Naive thymus-derived CD8-positive, alpha-beta T cell (primary cell): ENCODE measurements at regions not wholly inside any gene's neighbourhood (a gene's known extent, or its start where the extent isn't known, plus 50 kb on each side); places are given as distances from the start of the nearest gene placed in this dataset.
A peak's percentile ranks its signal among the peaks of the same experiment; 100 is the strongest.
"Not testable (repeated sequence)": the region's sequence is repeated elsewhere in the genome, so short reads cannot be mapped to it uniquely, and the experiment has no call there.

Source experiments
- ATAC-seq, 2 donors: fragments of 150-1000 bp; cut with Tn5 transposase in 1 of 2; sonication (Bioruptor Pico), chemical (Tn5 transposase) in 1 of 2; 1 replicate in 1 of 2; 2 replicates in 1 of 2; pipeline ENCODE4 v1.10.0; 2021; ENCODE audit warnings: mild to moderate bottlenecking in 2 of 2, moderate library complexity in 2 of 2
- POLR2A ChIA-PET: fragments of 350-600 bp; sonication (Branson Sonifier 250); formaldehyde crosslinking; loops from one replicate; lab custom pipeline; 2021; ENCODE audit warnings: antibody characterized with exemption; lab: Charles Lee
- DNase-seq, 10 donors: peaks; one replicate each; pipeline versions ENCODE4 v3.0.0 to v3.0.0-alpha.2; 2020 to 2022
- H3K27ac Mint-ChIP-seq, 10 donors: one replicate each; pipeline ENCODE4 v1.8.0; 2020 to 2022; ENCODE audit warnings: mild to moderate bottlenecking in 10 of 10, mixed read lengths in 10 of 10, moderate library complexity in 4 of 10, inconsistent platforms in 1 of 10
- H3K27me3 Mint-ChIP-seq, 5 donors: one replicate each; pipeline ENCODE4 v1.8.0; 2021 to 2022; ENCODE audit warnings: mixed read lengths in 5 of 5
- H3K36me3 Mint-ChIP-seq, 3 donors: one replicate each; pipeline ENCODE4 v1.8.0; 2020 to 2022; ENCODE audit warnings: mixed read lengths in 3 of 3, mild to moderate bottlenecking in 2 of 3, inconsistent platforms in 1 of 3
- H3K4me1 Mint-ChIP-seq, 4 donors: one replicate each; pipeline ENCODE4 v1.8.0; 2021 to 2022; ENCODE audit warnings: mixed read lengths in 4 of 4
- H3K4me3 Mint-ChIP-seq, 10 donors: one replicate each; pipeline ENCODE4 v1.8.0; 2020 to 2022; ENCODE audit warnings: mild to moderate bottlenecking in 10 of 10, mixed read lengths in 10 of 10, moderate library complexity in 6 of 10, inconsistent platforms in 1 of 10
- H3K9me3 Mint-ChIP-seq, 9 donors: one replicate each; pipeline ENCODE4 v1.8.0; 2020 to 2022; ENCODE audit warnings: mixed read lengths in 9 of 9, mild to moderate bottlenecking in 3 of 9, inconsistent platforms in 1 of 9, moderate library complexity in 1 of 9

- POLR2A ChIA-PET: no interaction called here
- no peaks in the 10 kb centered on the region for H3K4me1 Mint-ChIP-seq
- no peak for ATAC-seq
- no peak for DNase-seq
- no peaks in the 10 kb centered on the region for H3K27me3 Mint-ChIP-seq
- no peak overlapping the region for H3K4me3 Mint-ChIP-seq
- H3K36me3 Mint-ChIP-seq: no peaks in the 10 kb centered on the region
- peaks cover 0 to 11% (median 6%) of the 10 kb centered on the region in 9 donors for H3K9me3 Mint-ChIP-seq
- H3K27ac Mint-ChIP-seq: no peak overlapping the region
Measured at GRCh38 chr4:126611900-126612299, 1020.9 kb upstream of the INTU start.

- Mint-ChIP-seq H3K36me3 (no peaks in the 10 kb centered on the region), H3K4me3 (no peak overlapping the region), H3K4me1 (no peaks in the 10 kb centered on the region), H3K27me3 (no peaks in the 10 kb centered on the region), H3K9me3 (peaks cover 4 to 21% (median 8%) of the 10 kb centered on the region in 9 donors), H3K27ac (no peak overlapping the region)
- no peak for ATAC-seq
- DNase-seq: no peak
- POLR2A ChIA-PET: no interaction called here
Measured at GRCh38 chr4:126614356-126614855, 1018.4 kb upstream of the INTU start.

DNA sequence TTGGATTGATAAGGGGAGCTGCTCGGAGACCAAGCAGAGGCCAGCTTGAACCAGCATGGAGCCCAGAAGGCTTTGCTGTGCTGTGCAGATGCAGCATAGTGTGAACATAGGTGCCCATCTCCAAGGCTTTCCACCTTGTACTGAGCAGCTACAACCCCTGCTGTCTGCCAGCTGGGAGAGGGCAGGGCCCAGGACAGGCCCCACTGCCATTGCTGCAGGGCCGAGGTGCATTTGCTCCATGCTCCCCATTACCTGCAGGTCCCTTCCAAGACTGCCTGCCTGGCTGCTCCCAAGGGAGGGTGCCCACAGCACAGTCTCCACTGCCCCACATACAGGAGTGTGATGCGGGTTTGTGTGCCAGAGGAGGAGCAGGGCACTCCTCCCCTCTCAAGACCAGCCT is 1016.0 kb upstream of the INTU start:
- POLR2A ChIA-PET: no interaction called here
- Mint-ChIP-seq H3K27me3 (no peaks in the 10 kb centered on the region), H3K36me3 (no peaks in the 10 kb centered on the region), H3K4me1 (no peaks in the 10 kb centered on the region), H3K9me3 (peaks cover 6 to 39% (median 14%) of the 10 kb centered on the region in 9 donors), H3K27ac (no peak overlapping the region), H3K4me3 (no peak overlapping the region)
- ATAC-seq (no peak), DNase-seq (no peak)

DNA sequence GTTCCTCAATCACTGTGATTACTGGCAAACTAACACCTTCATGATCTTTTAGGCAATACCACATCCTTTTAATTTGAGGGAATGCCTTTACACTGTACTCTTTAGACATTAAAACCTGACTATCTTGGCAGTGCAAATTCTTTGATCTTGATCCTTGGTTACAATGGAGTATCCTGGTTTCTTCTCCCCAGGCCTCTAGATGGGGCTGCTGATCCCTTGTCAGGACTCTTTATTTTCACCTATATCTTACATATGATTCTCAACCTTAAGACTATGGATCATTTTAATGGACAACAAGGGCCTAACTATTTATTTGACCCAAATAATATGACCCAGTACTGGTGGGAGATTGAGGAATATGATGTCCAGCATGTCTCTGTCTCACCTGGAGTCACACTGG is 1005.5 kb upstream of the INTU start:
- Mint-ChIP-seq H3K27me3 (no peaks in the 10 kb centered on the region), H3K36me3 (no peaks in the 10 kb centered on the region), H3K4me3 (no peak overlapping the region), H3K9me3 (peaks cover 0 to 12% (median 4%) of the 10 kb centered on the region in 9 donors), H3K4me1 (no peaks in the 10 kb centered on the region), H3K27ac (no peak overlapping the region)
- POLR2A ChIA-PET: no interaction called here
- no peak for ATAC-seq
- DNase-seq: no peak

- DNase-seq: no peak
- H3K27me3 Mint-ChIP-seq: no peaks in the 10 kb centered on the region
Measured at GRCh38 chr4:126628933-126629332, 1003.8 kb upstream of the INTU start.

GRCh38 chr4:126630230-126630629 is 1002.5 kb upstream of the INTU start:
- POLR2A ChIA-PET: no interaction called here
- no peak overlapping the region for H3K27ac Mint-ChIP-seq
- no peak for DNase-seq
- H3K4me1 Mint-ChIP-seq: no peaks in the 10 kb centered on the region
- H3K9me3 Mint-ChIP-seq: peaks cover 0 to 9% (median 0%) of the 10 kb centered on the region in 9 donors
- H3K4me3 Mint-ChIP-seq: no peak overlapping the region
- no peaks in the 10 kb centered on the region for H3K27me3 Mint-ChIP-seq
- no peak for ATAC-seq
- no peaks in the 10 kb centered on the region for H3K36me3 Mint-ChIP-seq

More at GRCh38 chr4:126628933-126629332, 1003.8 kb upstream of the INTU start:
- POLR2A ChIA-PET: no interaction called here
- Mint-ChIP-seq H3K9me3 (peaks cover 0 to 9% (median 0%) of the 10 kb centered on the region in 9 donors), H3K4me3 (no peak overlapping the region), H3K4me1 (no peaks in the 10 kb centered on the region), H3K36me3 (no peaks in the 10 kb centered on the region), H3K27ac (no peak overlapping the region)
- no peak for ATAC-seq

DNA sequence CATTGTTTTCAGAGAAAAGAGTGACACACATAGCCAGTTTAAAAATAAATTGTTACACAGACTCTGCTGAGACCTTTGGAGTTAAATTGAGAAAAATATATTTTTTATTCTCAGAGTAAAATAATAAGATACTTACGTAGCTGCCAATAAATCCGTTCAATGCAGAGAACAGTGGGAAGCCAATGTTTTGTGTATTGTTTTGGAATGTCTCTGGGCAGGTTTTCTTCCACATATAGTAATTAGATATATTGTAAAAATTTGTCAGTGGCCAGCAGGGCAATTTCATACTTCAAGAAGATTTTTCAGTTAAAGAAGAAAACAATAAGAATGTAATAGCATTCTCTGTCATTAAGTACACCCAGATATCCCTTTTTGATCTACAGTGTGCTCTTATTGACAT is 999.5 kb upstream of the INTU start:
- no peaks in the 10 kb centered on the region for H3K36me3 Mint-ChIP-seq
- POLR2A ChIA-PET: no interaction called here
- H3K27me3 Mint-ChIP-seq: no peaks in the 10 kb centered on the region
- peaks cover 0 to 9% (median 0%) of the 10 kb centered on the region in 9 donors for H3K9me3 Mint-ChIP-seq
- DNase-seq (no peak), ATAC-seq (no peak)
- H3K27ac Mint-ChIP-seq: no peak overlapping the region
- no peak overlapping the region for H3K4me3 Mint-ChIP-seq
- no peaks in the 10 kb centered on the region for H3K4me1 Mint-ChIP-seq

- POLR2A ChIA-PET: no interaction called here
- Mint-ChIP-seq H3K36me3 (no peaks in the 10 kb centered on the region), H3K27ac (no peak overlapping the region), H3K9me3 (peaks cover 0 to 20% (median 5%) of the 10 kb centered on the region in 9 donors), H3K4me3 (no peak overlapping the region), H3K4me1 (no peaks in the 10 kb centered on the region), H3K27me3 (no peaks in the 10 kb centered on the region)
- DNase-seq (no peak), ATAC-seq (no peak)
Measured at GRCh38 chr4:126637706-126638105, 995.1 kb upstream of the INTU start.

GRCh38 chr4:126647320-126647719 is 985.4 kb upstream of the INTU start:
- H3K36me3 Mint-ChIP-seq: no peaks in the 10 kb centered on the region
- POLR2A ChIA-PET: no interaction called here
- ATAC-seq: no peak

DNA sequence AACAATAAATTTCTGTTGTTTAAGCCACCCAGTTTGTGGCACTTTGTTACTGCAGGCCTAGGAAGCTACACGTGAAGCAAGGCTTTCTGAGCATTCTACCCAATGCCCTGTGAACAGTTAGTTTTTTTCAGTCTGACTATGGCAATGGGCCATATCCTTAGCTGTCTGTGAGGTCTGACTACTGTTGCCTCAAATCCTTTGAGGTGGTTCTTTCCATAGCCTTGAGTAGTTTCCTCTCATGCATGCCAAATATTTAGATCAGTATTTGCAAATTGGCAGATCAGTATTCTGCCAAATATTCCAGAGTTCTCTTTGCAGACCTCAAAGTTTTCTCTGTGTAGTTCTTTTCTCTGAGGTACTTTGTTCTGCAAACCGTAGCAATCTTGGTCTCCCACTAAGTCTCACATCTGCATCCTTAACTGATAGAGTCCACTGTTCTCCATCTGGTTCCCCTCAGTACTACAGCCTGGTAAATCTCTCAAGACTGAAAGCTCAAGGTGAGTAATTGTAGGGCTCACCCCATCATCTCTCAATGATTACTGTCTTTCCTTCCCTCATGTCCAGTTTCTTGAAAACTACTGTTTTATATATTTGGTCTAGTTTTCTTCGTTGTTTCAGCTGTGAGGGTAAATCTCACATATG is 984.9 kb upstream of the INTU start:
- no peaks in the 10 kb centered on the region for H3K4me1 Mint-ChIP-seq
- H3K36me3 Mint-ChIP-seq: no peaks in the 10 kb centered on the region
- H3K27me3 Mint-ChIP-seq: no peaks in the 10 kb centered on the region
- no peak overlapping the region for H3K4me3 Mint-ChIP-seq
- peaks cover 0 to 11% (median 0%) of the 10 kb centered on the region in 9 donors for H3K9me3 Mint-ChIP-seq
- DNase-seq (no peak), ATAC-seq (no peak)
- POLR2A ChIA-PET: no interaction called here
- H3K27ac Mint-ChIP-seq: no peak overlapping the region

More at GRCh38 chr4:126647320-126647719, 985.4 kb upstream of the INTU start:
- Mint-ChIP-seq H3K9me3 (peaks cover 0 to 15% (median 2%) of the 10 kb centered on the region in 9 donors), H3K27me3 (no peaks in the 10 kb centered on the region), H3K4me1 (no peaks in the 10 kb centered on the region), H3K27ac (no peak overlapping the region), H3K4me3 (no peak overlapping the region)
- no peak for DNase-seq

GRCh38 chr4:126658411-126658810 is 974.3 kb upstream of the INTU start:
- Mint-ChIP-seq H3K36me3 (no peaks in the 10 kb centered on the region), H3K27me3 (no peaks in the 10 kb centered on the region), H3K9me3 (peaks cover 0 to 6% (median 0%) of the 10 kb centered on the region in 9 donors), H3K4me3 (no peak overlapping the region), H3K27ac (no peak overlapping the region), H3K4me1 (no peaks in the 10 kb centered on the region)
- ATAC-seq (no peak), DNase-seq (no peak)
- POLR2A ChIA-PET: no interaction called here

GRCh38 chr4:126661194-126661593 is 971.6 kb upstream of the INTU start:
- DNase-seq (no peak), ATAC-seq (no peak)
- H3K4me3 Mint-ChIP-seq: no peak overlapping the region
- POLR2A ChIA-PET: no interaction called here
- H3K36me3 Mint-ChIP-seq: no peaks in the 10 kb centered on the region
- H3K4me1 Mint-ChIP-seq: no peaks in the 10 kb centered on the region
- H3K27me3 Mint-ChIP-seq: no peaks in the 10 kb centered on the region
- H3K9me3 Mint-ChIP-seq: peaks cover 0 to 2% (median 0%) of the 10 kb centered on the region in 9 donors
- H3K27ac Mint-ChIP-seq: no peak overlapping the region

DNA sequence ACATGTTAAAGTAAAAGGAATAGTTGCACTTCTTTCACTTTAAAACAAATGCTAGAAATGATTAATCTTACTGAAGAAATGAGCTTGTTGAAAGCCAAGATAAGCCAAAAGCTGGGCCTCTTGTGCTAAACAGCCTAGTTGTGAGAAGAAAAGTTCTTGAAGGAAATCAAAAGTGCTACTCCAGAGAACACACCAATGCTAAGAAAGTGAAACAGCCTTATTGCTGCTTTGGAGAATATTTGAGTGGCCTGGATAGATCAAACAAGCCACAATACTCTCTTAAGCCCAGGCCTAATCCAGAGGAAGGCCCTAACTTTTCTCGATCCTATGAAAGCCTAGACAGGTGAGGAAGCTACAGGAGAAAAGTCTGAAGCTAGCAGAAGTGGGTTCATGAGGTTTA is 967.9 kb upstream of the INTU start:
- Mint-ChIP-seq H3K4me3 (no peak overlapping the region), H3K9me3 (peaks cover 0 to 3% (median 0%) of the 10 kb centered on the region in 9 donors), H3K27ac (no peak overlapping the region), H3K27me3 (no peaks in the 10 kb centered on the region), H3K4me1 (no peaks in the 10 kb centered on the region), H3K36me3 (no peaks in the 10 kb centered on the region)
- POLR2A ChIA-PET: no interaction called here
- no peak for DNase-seq
- no peak for ATAC-seq

DNA sequence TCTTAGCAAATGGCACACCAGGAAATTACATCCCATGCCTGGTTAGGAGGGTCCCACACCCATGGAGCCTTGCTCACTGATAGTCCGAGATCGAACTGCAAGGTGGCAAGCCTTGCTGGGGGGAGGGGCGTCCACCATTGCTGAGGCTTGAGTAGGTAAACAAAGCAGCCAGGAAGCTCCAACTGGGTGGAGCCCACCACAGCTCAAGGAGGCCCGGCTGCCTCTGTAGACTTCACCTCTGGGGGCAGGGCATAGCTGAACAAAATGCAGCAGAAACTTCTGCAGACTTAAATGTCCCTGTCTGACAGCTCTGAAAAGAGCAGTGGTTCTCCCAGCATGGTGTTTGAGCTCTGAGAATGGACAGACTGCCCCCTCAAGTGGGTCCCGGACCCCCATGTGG is 962.7 kb upstream of the INTU start:
- peaks cover 0 to 20% (median 8%) of the 10 kb centered on the region in 9 donors for H3K9me3 Mint-ChIP-seq
- ATAC-seq, H3K36me3 Mint-ChIP-seq, POLR2A ChIA-PET, H3K4me1 Mint-ChIP-seq, H3K4me3 Mint-ChIP-seq, H3K27me3 Mint-ChIP-seq, H3K27ac Mint-ChIP-seq: not testable (repeated sequence)
- DNase-seq: peak in 1 of 10 donors; percentile 60
